GM12892 (cell line): ENCODE measurements at regions not wholly inside any gene's neighbourhood (a gene's known extent, or its start where the extent isn't known, plus 50 kb on each side); places are given as distances from the start of the nearest gene placed in this dataset.

Experiments
- POLR2A ChIP-seq: IDR thresholded peaks from 2 replicates; pipeline ENCODE4 v1.6.1; 2011; ENCODE audit warnings: low read depth, low read length, control low read depth
- POLR2AphosphoS5 ChIP-seq: IDR thresholded peaks from 2 replicates; pipeline ENCODE4 v1.6.1; 2011; ENCODE audit warnings: low read depth, low read length, control low read depth
- TAF1 ChIP-seq: IDR thresholded peaks from 2 replicates; pipeline ENCODE4 v1.6.1; 2011; ENCODE audit warnings: low read depth, mild to moderate bottlenecking, control low read depth, low read length, borderline replicate concordance

- TF ChIP-seq POLR2A (no peak), TAF1 (no peak), POLR2AphosphoS5 (no peak)
These were observed 183.4 kb downstream of the FBXO4 start for GRCh38 chr5:42108468-42108867.
